ENCODE measurements at regions not wholly inside any gene's neighbourhood (a gene's known extent, or its start where the extent isn't known, plus 50 kb on each side); places are given as distances from the start of the nearest gene placed in this dataset.

- no peak for TF ChIP-seq CTCF (IDR thresholded peaks at IDR 0.05; ENCODE audit: insufficient read depth in 1 of 2, low read depth in 1 of 2, low read length in 1 of 2, severe bottlenecking in 1 of 2, unreplicated experiment in 1 of 2)
- Mint-ChIP-seq H3K27me3 (ENCODE audit: insufficient read depth, unreplicated experiment) (peaks cover 11% of the 10 kb centered on the region), H3K4me1 (ENCODE audit: low read depth, unreplicated experiment) (no peaks in the 10 kb centered on the region), H3K9me3 (ENCODE audit: unreplicated experiment) (no peaks in the 10 kb centered on the region), H3K27ac (ENCODE audit: unreplicated experiment) (no peak overlapping the region), H3K4me3 (ENCODE audit: unreplicated experiment) (no peak overlapping the region), H3K36me3 (ENCODE audit: insufficient read depth, unreplicated experiment) (no peaks in the 10 kb centered on the region)
- intact Hi-C loops (cut with micrococcal nuclease; ENCODE audit: unreplicated experiment): no loop called here
- ChIA-PET POLR2A (no interaction called here), CTCF (interaction anchor here (0.5 to 0.6 kb wide), 2 partner anchors 424 to 844 kb away, joined by 3 read pairs; no protein-coding TSS in a partner anchor)
- H3K4me1 ChIP-seq: no peaks in the 10 kb centered on the region
- no peaks in the 10 kb centered on the region for H3K36me3 ChIP-seq (ENCODE audit: control insufficient read depth, insufficient read depth, low read length)
- BruUV-seq (replicated peaks): no TSS peak
- no peak overlapping the region for H3K4me3 ChIP-seq (ENCODE audit: low read depth, low read length)
- DNase-seq: no peak
- H3K27me3 ChIP-seq (replicated peaks; ENCODE audit: control insufficient read depth, insufficient read depth, low read length): no peaks in the 10 kb centered on the region; the same call in 1 of the 2 replicates
- H3K9me3 ChIP-seq: no peaks in the 10 kb centered on the region
These were observed 157.2 kb downstream of the SOD2 start for GRCh38 chr6:159535656-159536350.

GRCh38 chr6:159533568-159533967 is 159.5 kb downstream of the SOD2 start:
- POLR2A ChIA-PET: no interaction called here
- Histone ChIP-seq H3K4me3 (ENCODE audit: low read depth, low read length) (no peak overlapping the region), H3K27me3 (replicated peaks; ENCODE audit: control insufficient read depth, insufficient read depth, low read length) (no peaks in the 10 kb centered on the region; the same call in 1 of the 2 replicates), H3K9me3 (no peaks in the 10 kb centered on the region), H3K4me1 (no peaks in the 10 kb centered on the region), H3K36me3 (ENCODE audit: control insufficient read depth, insufficient read depth, low read length) (no peaks in the 10 kb centered on the region)
- TF ChIP-seq CTCF (IDR thresholded peaks at IDR 0.05; ENCODE audit: insufficient read depth in 1 of 2, low read depth in 1 of 2, low read length in 1 of 2, severe bottlenecking in 1 of 2, unreplicated experiment in 1 of 2): no peak
- intact Hi-C loops (cut with micrococcal nuclease; ENCODE audit: unreplicated experiment): no loop called here
- DNase-seq: no peak
- Mint-ChIP-seq H3K36me3 (ENCODE audit: insufficient read depth, unreplicated experiment) (no peaks in the 10 kb centered on the region), H3K4me1 (ENCODE audit: low read depth, unreplicated experiment) (no peaks in the 10 kb centered on the region), H3K27me3 (ENCODE audit: insufficient read depth, unreplicated experiment) (peaks cover 15% of the 10 kb centered on the region), H3K27ac (ENCODE audit: unreplicated experiment) (no peak overlapping the region), H3K4me3 (ENCODE audit: unreplicated experiment) (no peak overlapping the region), H3K9me3 (ENCODE audit: unreplicated experiment) (no peaks in the 10 kb centered on the region)
- CTCF ChIA-PET: no interaction called here
- no TSS peak for BruUV-seq (replicated peaks)

- ChIA-PET CTCF (no interaction called here), POLR2A (no interaction called here)
- H3K4me1 Mint-ChIP-seq (ENCODE audit: low read depth, unreplicated experiment): no peaks in the 10 kb centered on the region
- no peaks in the 10 kb centered on the region for H3K36me3 Mint-ChIP-seq (ENCODE audit: insufficient read depth, unreplicated experiment)
- peaks cover 14% of the 10 kb centered on the region for H3K27me3 Mint-ChIP-seq (ENCODE audit: insufficient read depth, unreplicated experiment)
- no TSS peak for BruUV-seq (replicated peaks)
- no peaks in the 10 kb centered on the region for H3K9me3 Mint-ChIP-seq (ENCODE audit: unreplicated experiment)
- no peaks in the 10 kb centered on the region for H3K4me1 ChIP-seq
- no peak for DNase-seq
- no peaks in the 10 kb centered on the region for H3K9me3 ChIP-seq
- intact Hi-C loops (cut with micrococcal nuclease; ENCODE audit: unreplicated experiment): no loop called here
- no peaks in the 10 kb centered on the region for H3K36me3 ChIP-seq (ENCODE audit: control insufficient read depth, insufficient read depth, low read length)
- no peak overlapping the region for H3K27ac Mint-ChIP-seq (ENCODE audit: unreplicated experiment)
- H3K4me3 Mint-ChIP-seq (ENCODE audit: unreplicated experiment): no peak overlapping the region
- H3K4me3 ChIP-seq (ENCODE audit: low read depth, low read length): no peak overlapping the region
- TF ChIP-seq CTCF (IDR thresholded peaks at IDR 0.05; ENCODE audit: insufficient read depth in 1 of 2, low read depth in 1 of 2, low read length in 1 of 2, severe bottlenecking in 1 of 2, unreplicated experiment in 1 of 2): no peak
- no peaks in the 10 kb centered on the region; the same call in 1 of the 2 replicates for H3K27me3 ChIP-seq (replicated peaks; ENCODE audit: control insufficient read depth, insufficient read depth, low read length)
These were observed 160.0 kb downstream of the SOD2 start for GRCh38 chr6:159533016-159533415.

Data from Caco-2 (cell line).